Thymus (tissue), 11 donors: ENCODE measurements at regions not wholly inside any gene's neighbourhood (a gene's known extent, or its start where the extent isn't known, plus 50 kb on each side); places are given as distances from the start of the nearest gene placed in this dataset.

ENCODE experiments used
- DNase-seq, 9 donors: peaks; one replicate each; pipeline ENCODE4 v3.0.0-alpha.2; 2013; ENCODE audit warnings: low spot score in 9 of 9, low read depth in 6 of 9, missing footprints in 1 of 9
- H3K27ac ChIP-seq, 2 donors: one replicate each; pipeline ENCODE4 v1.5.1; 2013; ENCODE audit warnings: control low read depth in 1 of 2, low read depth in 1 of 2, low read length in 1 of 2, mild to moderate bottlenecking in 1 of 2, moderate library complexity in 1 of 2
- H3K27me3 ChIP-seq, 2 donors: one replicate each; pipeline ENCODE4 v1.5.1; 2013; ENCODE audit warnings: low read length in 1 of 2; ENCODE audit not compliant: control insufficient read depth in 2 of 2, insufficient read depth in 1 of 2
- H3K36me3 ChIP-seq, 2 donors: one replicate each; pipeline ENCODE4 v1.5.1; 2013; ENCODE audit warnings: low read length in 1 of 2, mild to moderate bottlenecking in 1 of 2, moderate library complexity in 1 of 2; ENCODE audit not compliant: control insufficient read depth in 2 of 2, insufficient read depth in 2 of 2
- H3K4me1 ChIP-seq, 2 donors: one replicate each; pipeline ENCODE4 v1.5.1; 2013; ENCODE audit warnings: low read length in 2 of 2; ENCODE audit not compliant: control insufficient read depth in 2 of 2, insufficient read depth in 2 of 2
- H3K4me3 ChIP-seq, 2 donors: one replicate each; pipeline ENCODE4 v1.5.1; 2013; ENCODE audit warnings: low read length in 2 of 2, control low read depth in 1 of 2, mild to moderate bottlenecking in 1 of 2
- H3K9me3 ChIP-seq, 2 donors: one replicate each; pipeline ENCODE4 v1.5.1; 2013; ENCODE audit warnings: low read length in 1 of 2, mild to moderate bottlenecking in 1 of 2; ENCODE audit not compliant: control insufficient read depth in 2 of 2, insufficient read depth in 1 of 2
- WGBS: extraction: QIAGEN DNeasy Blood & Tissue Kit; methylation state at CpG from one replicate; pipeline ENCODE4 v1.1.7; 2013; 5-methylcytosine and 5-hydroxymethylcytosine counted together
- donor health status: healthy.

GRCh38 chr5:38749861-38750260 is 96.0 kb upstream of the OSMR start:
- Histone ChIP-seq H3K27ac (no peak overlapping the region), H3K4me3 (no peak overlapping the region), H3K9me3 (no peaks in the 10 kb centered on the region), H3K27me3 (no peaks in the 10 kb centered on the region), H3K4me1 (no peaks in the 10 kb centered on the region), H3K36me3 (no peaks in the 10 kb centered on the region)
- WGBS = 73% methylated on average over 3 of the region's 3 CpGs
- no peak for DNase-seq

- H3K4me3 ChIP-seq = no peak overlapping the region
- H3K27me3 ChIP-seq = no peaks in the 10 kb centered on the region
- H3K4me1 ChIP-seq = no peaks in the 10 kb centered on the region
- H3K36me3 ChIP-seq = no peaks in the 10 kb centered on the region
- no peaks in the 10 kb centered on the region for H3K9me3 ChIP-seq
- DNase-seq = no peak
- H3K27ac ChIP-seq = no peak overlapping the region
- 73% methylated on average over 4 of the region's 4 CpGs for WGBS
Observed at GRCh38 chr5:38751103-38751502, 94.7 kb upstream of the OSMR start.

GRCh38 chr5:38752012-38752536 is 93.7 kb upstream of the OSMR start:
- 92% methylated on average over 6 of the region's 6 CpGs for WGBS
- Histone ChIP-seq H3K4me3 (no peak overlapping the region), H3K27me3 (no peaks in the 10 kb centered on the region), H3K4me1 (no peaks in the 10 kb centered on the region), H3K27ac (no peak overlapping the region), H3K36me3 (no peaks in the 10 kb centered on the region), H3K9me3 (no peaks in the 10 kb centered on the region)
- DNase-seq = no peak

- Histone ChIP-seq H3K4me3 (no peak overlapping the region), H3K9me3 (no peaks in the 10 kb centered on the region), H3K4me1 (no peaks in the 10 kb centered on the region), H3K27ac (no peak overlapping the region), H3K27me3 (no peaks in the 10 kb centered on the region), H3K36me3 (no peaks in the 10 kb centered on the region)
- 95% methylated on average over 4 of the region's 4 CpGs for WGBS
- no peak for DNase-seq
Observed at GRCh38 chr5:38752622-38753021, 93.2 kb upstream of the OSMR start.

GRCh38 chr5:38753141-38753540 is 92.7 kb upstream of the OSMR start:
- no peaks in the 10 kb centered on the region for H3K4me1 ChIP-seq
- no peak for DNase-seq
- no peaks in the 10 kb centered on the region for H3K36me3 ChIP-seq
- 71% methylated on average over 3 of the region's 3 CpGs for WGBS
- no peaks in the 10 kb centered on the region for H3K9me3 ChIP-seq
- no peak overlapping the region for H3K4me3 ChIP-seq
- no peaks in the 10 kb centered on the region for H3K27me3 ChIP-seq
- no peak overlapping the region for H3K27ac ChIP-seq

- no peaks in the 10 kb centered on the region for H3K36me3 ChIP-seq
- no peak overlapping the region for H3K27ac ChIP-seq
- no peaks in the 10 kb centered on the region for H3K9me3 ChIP-seq
- 86% methylated on average over 5 of the region's 5 CpGs for WGBS
- no peaks in the 10 kb centered on the region for H3K27me3 ChIP-seq
- peaks cover 0 to 2% of the 10 kb centered on the region in 2 donors for H3K4me1 ChIP-seq
- no peak overlapping the region for H3K4me3 ChIP-seq
- DNase-seq = no peak
Observed at GRCh38 chr5:38753776-38754175, 92.0 kb upstream of the OSMR start.

GRCh38 chr5:38755181-38755580 is 90.6 kb upstream of the OSMR start:
- no peak for DNase-seq
- Histone ChIP-seq H3K9me3 (no peaks in the 10 kb centered on the region), H3K4me3 (no peak overlapping the region), H3K27ac (no peak overlapping the region), H3K27me3 (no peaks in the 10 kb centered on the region), H3K36me3 (no peaks in the 10 kb centered on the region), H3K4me1 (peaks cover 0 to 5% of the 10 kb centered on the region in 2 donors)
- 83% methylated on average over 2 of the region's 2 CpGs for WGBS

- Histone ChIP-seq H3K36me3 (no peaks in the 10 kb centered on the region), H3K9me3 (no peaks in the 10 kb centered on the region), H3K4me1 (peaks cover 0 to 5% of the 10 kb centered on the region in 2 donors), H3K27me3 (no peaks in the 10 kb centered on the region), H3K4me3 (no peak overlapping the region), H3K27ac (no peak overlapping the region)
- DNase-seq = no peak
- 96% methylated on average over 3 of the region's 3 CpGs for WGBS
Observed at GRCh38 chr5:38756068-38756467, 89.7 kb upstream of the OSMR start.

GRCh38 chr5:38757451-38758245 is 88.2 kb upstream of the OSMR start:
- Histone ChIP-seq H3K36me3 (no peaks in the 10 kb centered on the region), H3K27ac (no peak overlapping the region), H3K27me3 (no peaks in the 10 kb centered on the region), H3K4me3 (no peak overlapping the region), H3K9me3 (no peaks in the 10 kb centered on the region), H3K4me1 (peaks cover 0 to 5% of the 10 kb centered on the region in 2 donors)
- DNase-seq = no peak
- 93% methylated on average over 3 of the region's 3 CpGs for WGBS
